T-helper 17 cell (primary cell): ENCODE measurements at regions not wholly inside any gene's neighbourhood (a gene's known extent, or its start where the extent isn't known, plus 50 kb on each side); places are given as distances from the start of the nearest gene placed in this dataset.

ENCODE experiments used
- ATAC-seq: fragments of 150-1000 bp; cut with Tn5 transposase; 2 replicates; pipeline ENCODE4 v1.10.0; 2021; ENCODE audit warnings: mild to moderate bottlenecking, moderate library complexity
- DNase-seq, 3 donors: peaks; one replicate each; pipeline versions ENCODE4 v3.0.0 to v3.0.0-alpha.2; 2020 to 2021
- H3K9me3 ChIP-seq: one replicate; pipeline ENCODE4 v1.7.0; 2013; ENCODE audit warnings: low read length, mild to moderate bottlenecking; ENCODE audit not compliant: control insufficient read depth, poor library complexity, severe bottlenecking
- H3K27ac Mint-ChIP-seq: one replicate; pipeline ENCODE4 v1.8.0; 2022; ENCODE audit warnings: mild to moderate bottlenecking, moderate library complexity, mixed read lengths
- H3K27me3 Mint-ChIP-seq: one replicate; pipeline ENCODE4 v1.8.0; 2022; ENCODE audit warnings: mixed read lengths
- H3K36me3 Mint-ChIP-seq: one replicate; pipeline ENCODE4 v1.8.0; 2022; ENCODE audit warnings: low read depth, mixed read lengths
- H3K4me1 Mint-ChIP-seq: one replicate; pipeline ENCODE4 v1.8.0; 2022; ENCODE audit warnings: mild to moderate bottlenecking, mixed read lengths
- H3K4me3 Mint-ChIP-seq: one replicate; pipeline ENCODE4 v1.8.0; 2022; ENCODE audit warnings: mild to moderate bottlenecking, moderate library complexity, mixed read lengths

- ATAC-seq = no peak
- Mint-ChIP-seq H3K36me3 (peaks cover 5% of the 10 kb centered on the region), H3K4me3 (no peak overlapping the region)
These were observed 53.7 kb upstream of the IGFBP3 start for GRCh38 chr7:45974540-45975360.

DNA sequence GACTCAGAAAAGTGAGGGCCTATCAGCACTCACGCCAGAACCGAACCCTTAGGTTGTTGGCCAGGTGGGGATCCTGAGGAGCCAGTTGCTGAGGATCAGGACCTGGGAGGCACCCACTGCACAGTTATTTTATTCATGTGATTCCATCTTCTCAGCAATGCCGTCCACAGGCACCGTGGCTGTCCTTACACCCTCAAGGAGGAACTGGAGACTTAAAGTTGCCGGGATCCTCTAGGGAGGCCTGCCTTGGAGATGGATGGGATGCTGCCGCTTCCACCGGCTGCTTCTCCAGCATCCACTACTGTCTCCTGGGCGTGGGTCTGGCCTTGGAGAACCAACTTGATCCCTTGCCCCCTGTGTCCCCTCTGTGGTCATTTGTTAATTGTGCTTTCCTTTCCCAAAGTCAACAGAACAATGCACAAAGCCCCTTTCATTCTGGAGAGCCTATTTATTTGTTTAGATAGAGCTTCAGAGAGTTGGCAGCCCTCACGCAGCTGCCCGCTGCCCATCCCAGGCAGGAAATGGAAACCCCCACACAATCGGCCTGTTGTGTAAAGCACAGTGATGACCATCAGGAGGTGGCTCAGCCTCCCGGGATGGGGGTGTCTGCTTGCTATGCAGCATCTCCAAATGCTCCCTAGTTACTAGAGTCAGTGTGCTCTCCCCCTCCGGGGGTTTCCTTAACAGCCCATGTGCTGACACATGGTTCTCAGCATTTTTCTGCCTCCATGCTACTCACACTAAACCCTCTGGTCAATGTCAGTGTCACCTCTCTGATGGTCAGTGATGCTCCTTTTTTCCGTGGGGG lies 52.9 kb upstream of the IGFBP3 start:
- H3K36me3 Mint-ChIP-seq = peaks cover 5% of the 10 kb centered on the region
- H3K4me3 Mint-ChIP-seq = no peak overlapping the region
- no peaks in the 10 kb centered on the region for H3K4me1 Mint-ChIP-seq
- H3K9me3 ChIP-seq = no peaks in the 10 kb centered on the region
- H3K27ac Mint-ChIP-seq = no peak overlapping the region
- no peaks in the 10 kb centered on the region for H3K27me3 Mint-ChIP-seq
- DNase-seq (no peak), ATAC-seq (no peak)

More at GRCh38 chr7:45974540-45975360, 53.7 kb upstream of the IGFBP3 start:
- no peak for DNase-seq
- H3K27ac Mint-ChIP-seq = no peak overlapping the region
- H3K4me1 Mint-ChIP-seq = no peaks in the 10 kb centered on the region
- no peaks in the 10 kb centered on the region for H3K27me3 Mint-ChIP-seq
- no peaks in the 10 kb centered on the region for H3K9me3 ChIP-seq

DNA sequence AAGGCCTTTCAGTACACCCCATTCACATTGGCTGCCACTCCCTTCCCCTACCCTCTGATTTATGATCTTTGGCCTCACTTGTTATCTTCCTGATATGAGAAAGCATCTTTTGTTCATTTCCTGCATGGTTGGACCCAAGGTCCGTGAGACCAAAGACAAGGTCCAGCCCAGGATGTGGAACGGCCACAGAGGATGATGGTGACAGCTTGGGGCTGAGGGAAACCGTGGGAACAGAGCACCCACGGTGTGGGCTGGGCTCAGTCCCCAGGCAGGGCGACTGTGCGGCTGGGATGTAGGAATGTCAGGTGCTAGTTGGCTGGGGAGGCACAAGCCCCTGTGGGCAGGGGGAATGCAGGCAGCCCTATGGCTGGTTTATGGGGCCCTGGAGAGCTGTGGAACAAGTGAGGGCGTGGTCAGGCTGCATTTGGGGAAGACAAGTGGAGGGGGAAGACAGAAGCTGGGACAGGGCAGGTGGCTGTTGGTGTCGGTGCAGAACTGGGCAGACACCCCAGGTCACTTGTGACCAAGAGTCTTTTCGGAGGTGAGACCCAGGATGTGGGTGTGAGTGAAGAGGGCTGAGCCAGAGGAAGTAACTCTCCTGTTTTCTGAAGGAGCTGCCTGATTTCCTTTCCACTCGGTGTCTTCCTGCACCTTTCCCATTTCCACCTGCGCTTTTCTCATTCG lies 51.7 kb upstream of the IGFBP3 start:
- H3K9me3 ChIP-seq = no peaks in the 10 kb centered on the region
- DNase-seq (no peak), ATAC-seq (no peak)
- no peak overlapping the region for H3K4me3 Mint-ChIP-seq
- peaks cover 5% of the 10 kb centered on the region for H3K36me3 Mint-ChIP-seq
- H3K27me3 Mint-ChIP-seq = no peaks in the 10 kb centered on the region
- H3K27ac Mint-ChIP-seq = no peak overlapping the region
- peaks cover 2% of the 10 kb centered on the region for H3K4me1 Mint-ChIP-seq

- Mint-ChIP-seq H3K4me3 (no peak overlapping the region), H3K27ac (no peak overlapping the region), H3K4me1 (peaks cover 2% of the 10 kb centered on the region), H3K36me3 (peaks cover 5% of the 10 kb centered on the region), H3K27me3 (no peaks in the 10 kb centered on the region)
- H3K9me3 ChIP-seq = no peaks in the 10 kb centered on the region
- DNase-seq = no peak
- ATAC-seq = no peak
These were observed 50.6 kb upstream of the IGFBP3 start for GRCh38 chr7:45971661-45972175.

GRCh38 chr7:45971171-45971570 lies 50.1 kb upstream of the IGFBP3 start:
- Mint-ChIP-seq H3K27me3 (no peaks in the 10 kb centered on the region), H3K4me3 (no peak overlapping the region), H3K36me3 (peaks cover 5% of the 10 kb centered on the region), H3K27ac (no peak overlapping the region), H3K4me1 (peaks cover 4% of the 10 kb centered on the region)
- ATAC-seq (no peak), DNase-seq (no peak)
- H3K9me3 ChIP-seq = no peaks in the 10 kb centered on the region
